Hematopoietic multipotent progenitor cell treated with erythropoietin and hydrocortisone succinate and interleukin-3 and kit ligand, for 8 days (in vitro differentiated cells): ENCODE measurements at regions not wholly inside any gene's neighbourhood (a gene's known extent, or its start where the extent isn't known, plus 50 kb on each side); places are given as distances from the start of the nearest gene placed in this dataset.
"Not testable (repeated sequence)": the region's sequence is repeated elsewhere in the genome, so short reads cannot be mapped to it uniquely, and the experiment has no call there.

Experiments used
- DNase-seq: peaks from one replicate; pipeline ENCODE4 v3.0.0-alpha.2; 2015

DNA sequence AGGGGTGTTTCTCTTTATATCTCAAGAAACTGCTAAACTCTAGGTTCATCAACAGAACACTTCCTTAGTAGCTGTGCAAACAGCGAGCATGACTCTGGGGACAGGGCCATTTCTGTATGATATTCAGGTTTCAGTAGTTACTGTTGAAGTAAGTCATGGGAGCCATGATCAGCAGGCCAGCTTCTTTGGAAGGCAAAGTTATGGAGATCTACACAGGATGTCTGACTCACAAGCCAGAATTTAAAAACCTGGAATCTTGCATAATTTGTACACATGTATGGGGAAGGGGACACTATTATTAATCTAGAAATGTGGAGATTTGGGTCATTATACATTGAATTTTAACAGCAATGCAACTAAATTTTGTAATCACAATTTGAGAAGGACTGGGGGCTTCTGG is 187.8 kb upstream of the NR3C2 start:
- DNase-seq, result no peak

DNA sequence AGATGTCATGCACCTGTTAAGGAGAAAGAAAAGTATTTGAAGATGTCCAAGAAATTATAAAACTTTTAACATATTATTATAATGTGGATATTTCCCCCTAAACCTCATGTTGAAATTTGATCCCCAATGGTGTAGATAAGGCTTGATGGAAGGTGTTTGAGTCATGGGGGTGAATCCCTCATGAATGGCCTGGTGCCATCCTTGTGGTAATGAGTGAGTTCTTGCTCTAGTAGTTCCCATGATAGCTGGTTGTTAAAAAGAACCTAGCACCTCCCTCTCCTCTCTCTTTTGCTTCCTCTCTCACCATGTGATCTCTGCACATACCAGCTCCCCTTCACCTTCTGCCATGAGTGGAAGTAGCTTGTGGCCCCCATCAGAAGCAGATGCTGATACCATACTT is 176.6 kb upstream of the NR3C2 start:
- DNase-seq, result no peak

DNA sequence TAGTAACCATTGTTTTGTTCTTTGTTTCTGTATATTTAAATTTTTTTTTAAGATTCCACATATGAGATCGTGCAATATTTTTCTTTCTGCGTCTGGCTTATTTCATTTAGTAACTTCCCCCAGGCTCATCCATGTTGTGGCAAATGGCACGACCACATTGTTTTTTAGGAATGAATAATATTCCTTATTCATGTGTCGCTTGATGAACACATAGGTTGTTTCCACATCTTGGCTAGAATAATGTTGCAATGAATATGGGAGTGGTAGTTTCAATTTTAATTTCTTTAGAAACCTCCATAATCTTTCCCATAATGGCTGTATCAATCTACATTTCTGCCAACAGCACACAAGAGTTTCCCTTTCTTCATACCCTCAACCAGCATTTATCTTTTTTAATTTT is 166.8 kb upstream of the NR3C2 start:
- no peak for DNase-seq

DNA sequence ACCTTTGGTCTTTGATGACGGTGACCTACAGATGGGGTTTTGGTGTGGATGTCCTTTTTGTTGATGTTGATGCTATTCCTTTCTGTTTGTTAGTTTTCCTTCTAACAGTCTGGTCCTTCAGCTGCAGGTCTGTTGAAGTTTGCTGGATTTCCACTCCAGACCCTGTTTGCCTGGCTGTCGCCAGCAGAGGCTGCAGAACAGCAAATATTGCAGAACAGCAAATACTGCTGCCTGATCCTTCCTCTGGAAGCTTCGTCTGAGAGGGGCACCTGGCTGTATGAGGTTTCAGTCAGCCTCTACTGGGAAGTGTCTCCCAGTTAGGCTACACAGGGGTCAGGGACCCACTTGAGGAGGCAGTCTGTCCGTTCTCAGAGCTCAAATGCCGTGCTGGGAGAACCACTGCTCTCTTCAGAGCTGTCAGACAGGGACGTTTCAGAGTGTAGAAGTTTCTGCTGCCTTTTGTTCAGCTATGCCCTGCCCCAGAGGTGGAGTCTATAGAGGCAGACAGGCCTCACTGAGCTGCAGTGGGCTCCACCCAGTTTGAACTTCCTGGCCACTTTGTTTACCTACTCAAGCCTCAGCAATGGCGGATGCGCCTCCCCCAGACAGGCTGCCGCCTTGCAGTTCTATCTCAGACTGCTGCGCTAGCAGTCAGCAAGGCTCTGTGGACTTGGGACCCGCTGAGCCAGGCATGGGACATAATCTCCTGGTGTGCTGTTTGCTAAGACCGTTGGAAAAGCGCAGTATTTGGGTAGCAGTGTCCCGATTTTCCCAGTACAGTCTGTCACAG is 156.4 kb upstream of the NR3C2 start:
- DNase-seq, result not testable (repeated sequence)

DNA sequence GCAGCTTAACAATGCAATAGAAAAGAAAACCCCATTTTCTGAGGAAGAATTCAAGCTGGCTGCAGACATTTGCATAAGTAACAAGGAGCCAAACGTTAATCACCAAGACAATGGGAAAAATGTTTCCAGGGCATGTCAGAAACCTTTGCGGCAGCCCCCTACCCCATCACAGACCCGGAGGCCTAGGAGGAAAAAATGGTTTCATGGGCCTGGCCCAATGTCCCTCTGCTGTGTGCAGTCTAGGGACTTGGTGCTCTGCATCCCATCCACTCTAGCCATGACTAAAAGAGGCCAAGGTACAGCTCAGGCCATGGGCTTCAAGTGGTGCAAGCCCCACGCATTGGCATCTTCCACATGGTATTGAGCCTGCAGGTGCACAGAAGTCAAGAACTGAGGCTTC is 147.0 kb upstream of the NR3C2 start:
- no peak for DNase-seq

DNA sequence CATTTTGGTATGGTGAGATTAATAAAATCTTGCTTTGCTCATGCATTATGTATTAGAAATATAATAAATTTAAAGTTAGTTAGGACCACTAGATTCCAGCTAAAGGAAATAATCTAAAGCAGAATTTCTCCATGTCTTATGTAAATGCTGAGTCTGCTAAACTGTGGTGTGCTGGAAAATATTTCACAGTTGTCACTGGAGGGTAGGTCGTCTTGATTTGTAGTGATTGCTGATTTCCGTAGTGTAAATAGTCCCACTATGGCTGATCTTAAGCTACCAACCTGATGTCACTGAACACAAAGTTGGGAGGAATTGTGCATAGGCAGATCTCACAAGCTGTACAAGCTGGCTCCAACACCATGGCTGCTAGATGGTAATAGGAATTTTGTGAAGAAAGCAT is 133.4 kb upstream of the NR3C2 start:
- DNase-seq, result no peak

DNA sequence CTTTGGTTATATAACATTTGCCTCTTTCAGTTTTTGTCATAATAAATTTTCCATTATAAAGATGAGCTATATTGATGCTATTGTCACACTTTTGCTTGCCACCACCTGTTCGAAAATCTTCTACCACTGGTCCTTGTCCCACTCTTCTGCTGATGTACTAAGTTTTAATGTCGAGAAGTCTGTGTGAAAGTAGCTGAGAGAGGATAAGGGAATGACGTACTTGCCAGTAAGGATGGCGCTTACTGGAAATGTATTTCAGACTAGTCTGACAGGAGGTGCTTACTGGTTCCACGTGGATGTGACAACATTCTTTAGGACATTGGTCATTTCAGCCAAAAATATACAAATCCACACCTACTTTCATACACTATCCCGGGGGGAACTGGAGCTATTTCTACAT is 132.7 kb upstream of the NR3C2 start:
- DNase-seq, result no peak

DNA sequence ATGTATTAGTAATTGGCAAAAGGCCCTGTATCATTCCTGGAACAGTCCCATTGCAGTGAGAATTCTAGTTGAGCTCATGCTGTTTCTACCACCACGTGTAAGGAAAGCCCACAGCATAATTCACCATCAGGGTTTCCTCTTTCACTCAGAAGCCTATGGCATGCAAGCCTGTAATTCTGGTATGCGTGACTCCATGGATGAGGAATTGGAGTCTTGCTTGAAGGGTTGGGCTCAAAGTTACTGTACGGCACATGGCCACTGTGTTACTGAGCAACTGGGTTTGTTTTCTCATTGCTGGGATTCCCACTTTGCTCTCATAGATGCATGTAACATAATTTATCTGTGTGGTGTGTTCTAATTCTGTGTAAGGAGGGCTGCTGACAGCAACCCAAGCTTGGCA is 132.3 kb upstream of the NR3C2 start:
- no peak for DNase-seq

DNA sequence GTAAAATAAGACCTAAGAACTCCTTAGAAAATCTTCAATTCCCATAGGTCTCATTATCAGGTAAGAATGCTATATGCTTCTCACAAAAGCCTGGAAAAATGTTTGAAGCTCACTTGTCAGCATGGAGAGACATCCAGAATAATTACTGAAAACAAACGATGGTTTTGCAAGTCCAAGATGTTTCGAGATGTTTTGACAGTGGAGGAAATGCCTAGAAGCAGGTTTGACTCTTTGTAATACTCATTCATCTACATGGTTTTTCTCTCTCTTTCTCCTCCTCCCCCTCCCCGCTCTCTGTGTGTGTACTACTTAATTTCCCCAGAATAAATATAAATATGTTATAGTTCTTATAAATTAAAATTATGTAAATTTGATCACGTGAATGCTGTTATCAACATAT is 131.9 kb upstream of the NR3C2 start:
- DNase-seq, result no peak

DNA sequence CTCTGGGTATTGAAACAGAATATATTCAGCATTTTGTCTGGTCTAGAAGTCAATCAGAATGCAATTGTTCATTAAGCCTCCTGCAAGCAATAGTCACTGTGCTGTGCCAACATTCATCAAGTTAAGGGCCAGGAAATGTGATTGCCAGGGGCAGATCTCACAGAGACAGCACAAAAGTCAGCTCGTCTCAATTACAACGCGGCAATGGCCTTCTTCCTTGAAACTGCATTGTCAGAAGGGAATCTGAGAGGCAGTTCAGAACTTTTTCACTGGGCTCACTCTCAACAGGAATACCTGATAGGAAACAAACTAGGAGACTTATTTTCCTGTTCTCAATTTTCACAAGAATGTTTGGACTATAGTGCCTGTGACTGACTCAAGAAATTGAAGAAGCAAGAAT is 131.1 kb upstream of the NR3C2 start:
- DNase-seq, result no peak

DNA sequence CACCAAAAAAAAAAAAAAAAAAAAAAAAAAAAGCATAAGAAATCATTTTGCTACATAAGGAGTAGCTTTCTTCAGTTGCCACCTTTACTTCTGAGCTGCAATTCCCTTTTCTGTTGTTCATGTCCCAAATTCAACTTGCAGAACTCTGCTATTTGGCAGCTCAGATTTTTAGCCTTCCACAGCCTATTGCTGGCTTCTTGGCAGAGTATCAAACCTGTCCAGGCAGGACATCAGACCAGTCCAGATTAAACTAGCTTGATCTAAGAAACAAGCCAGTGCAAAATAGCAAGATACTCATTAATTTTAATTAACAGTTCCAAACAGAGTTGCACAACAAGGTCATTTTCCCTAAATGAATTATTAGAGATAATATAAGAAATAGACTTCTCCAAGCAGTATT is 123.6 kb upstream of the NR3C2 start:
- no peak for DNase-seq

DNA sequence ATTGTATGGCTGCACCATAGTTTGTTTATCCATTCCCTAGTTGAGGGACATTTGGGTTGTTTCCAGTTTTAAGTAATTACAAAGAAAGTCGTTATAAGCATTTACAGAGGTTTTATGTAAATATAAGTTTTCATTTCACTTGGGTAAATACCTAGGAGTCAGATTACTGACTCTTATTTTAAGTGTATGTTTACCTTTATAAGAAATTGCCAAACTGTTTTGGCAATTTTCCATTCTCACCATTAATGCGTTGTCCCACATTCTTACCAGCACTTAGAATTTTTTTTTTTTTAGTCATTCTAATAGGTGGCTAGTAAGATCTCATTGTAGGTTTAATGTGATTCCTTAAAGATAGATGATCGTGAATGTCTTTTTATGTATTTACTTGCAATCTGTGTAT is 121.5 kb upstream of the NR3C2 start:
- DNase-seq, result no peak

DNA sequence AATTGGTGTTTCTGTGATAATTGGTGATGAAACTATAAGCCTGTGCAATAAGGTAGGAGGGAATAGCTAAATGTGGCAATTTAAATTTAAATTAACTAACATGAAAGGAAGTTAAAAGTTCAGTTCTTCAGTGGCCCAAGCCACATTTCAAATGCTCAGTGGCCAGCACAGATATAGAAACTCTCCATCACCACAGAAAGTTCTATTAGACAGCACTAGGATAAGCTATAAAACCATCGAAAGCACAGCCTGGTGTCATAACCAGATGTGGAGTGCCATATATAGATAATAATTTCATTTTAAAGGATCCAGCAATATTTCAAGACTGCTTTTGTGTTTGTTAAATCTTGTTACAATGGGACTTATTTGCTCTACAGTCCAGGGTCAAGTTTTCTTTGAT is 119.3 kb upstream of the NR3C2 start:
- no peak for DNase-seq

DNA sequence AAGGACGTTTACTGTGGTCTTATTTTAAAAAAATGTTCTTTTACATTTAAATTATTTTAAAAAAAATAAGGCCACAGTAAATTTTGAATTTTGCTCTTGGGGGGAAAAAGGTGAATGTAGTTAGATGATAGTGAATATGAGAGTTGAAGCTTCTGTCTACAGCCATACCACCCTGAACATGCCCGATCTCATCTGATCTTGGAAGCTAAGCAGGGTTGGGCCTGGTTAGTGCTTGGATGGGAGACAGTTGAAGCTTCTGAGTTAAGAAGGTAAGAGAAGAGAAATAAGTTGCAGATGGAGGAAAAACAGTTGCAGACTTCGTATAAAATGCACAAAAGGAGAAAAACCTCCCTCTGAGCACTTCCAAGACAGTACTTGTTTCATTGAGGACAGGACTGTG is 115.6 kb upstream of the NR3C2 start:
- DNase-seq, result no peak

DNA sequence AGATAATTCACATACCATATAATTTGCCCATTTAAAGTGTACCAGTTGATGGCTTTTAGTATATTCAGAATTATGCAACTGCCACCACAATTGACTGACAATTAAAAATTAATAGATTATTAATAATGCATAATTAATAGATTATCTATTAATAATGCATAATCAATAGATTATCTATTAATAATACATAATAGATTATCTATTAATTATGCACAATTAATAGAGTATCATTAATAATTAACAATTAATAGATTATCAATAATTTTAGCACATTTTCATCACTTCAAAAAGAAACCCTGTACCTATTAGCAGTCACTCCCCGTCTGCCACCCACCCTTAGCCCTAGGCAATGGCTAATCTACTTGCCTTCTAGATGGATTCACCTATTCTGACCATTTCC is 108.6 kb upstream of the NR3C2 start:
- no peak for DNase-seq

DNA sequence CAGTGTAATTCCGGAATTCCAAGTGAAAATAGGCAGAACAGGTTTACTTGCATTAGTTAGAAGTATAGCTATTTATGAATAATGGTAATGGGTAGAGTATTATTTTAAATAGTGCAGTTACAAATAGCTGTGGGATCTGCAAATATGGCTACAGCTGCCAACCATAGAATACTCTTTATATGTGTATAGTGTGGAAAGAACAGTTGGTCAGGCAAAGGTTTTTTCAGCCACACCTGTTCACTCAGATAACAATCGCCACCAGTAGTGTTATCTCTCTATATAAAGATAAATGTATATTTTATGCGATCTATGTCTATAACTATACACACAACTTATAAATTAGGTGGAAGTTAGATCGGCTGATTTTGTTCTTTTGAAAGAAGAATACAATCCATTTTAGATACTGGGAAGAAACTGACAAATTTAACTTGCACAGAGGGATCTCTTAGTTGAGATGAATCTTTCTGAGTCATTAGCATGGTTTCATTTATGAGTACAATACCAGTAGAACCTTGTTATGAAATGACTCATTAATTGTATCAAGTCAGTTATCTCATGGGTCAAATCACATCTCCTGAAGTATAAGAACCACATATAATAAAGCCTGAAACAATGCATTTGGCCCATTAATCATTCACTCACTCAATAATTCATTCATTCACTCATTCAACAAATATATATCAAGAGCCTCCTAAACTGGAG is 100.9 kb upstream of the NR3C2 start:
- no peak for DNase-seq

DNA sequence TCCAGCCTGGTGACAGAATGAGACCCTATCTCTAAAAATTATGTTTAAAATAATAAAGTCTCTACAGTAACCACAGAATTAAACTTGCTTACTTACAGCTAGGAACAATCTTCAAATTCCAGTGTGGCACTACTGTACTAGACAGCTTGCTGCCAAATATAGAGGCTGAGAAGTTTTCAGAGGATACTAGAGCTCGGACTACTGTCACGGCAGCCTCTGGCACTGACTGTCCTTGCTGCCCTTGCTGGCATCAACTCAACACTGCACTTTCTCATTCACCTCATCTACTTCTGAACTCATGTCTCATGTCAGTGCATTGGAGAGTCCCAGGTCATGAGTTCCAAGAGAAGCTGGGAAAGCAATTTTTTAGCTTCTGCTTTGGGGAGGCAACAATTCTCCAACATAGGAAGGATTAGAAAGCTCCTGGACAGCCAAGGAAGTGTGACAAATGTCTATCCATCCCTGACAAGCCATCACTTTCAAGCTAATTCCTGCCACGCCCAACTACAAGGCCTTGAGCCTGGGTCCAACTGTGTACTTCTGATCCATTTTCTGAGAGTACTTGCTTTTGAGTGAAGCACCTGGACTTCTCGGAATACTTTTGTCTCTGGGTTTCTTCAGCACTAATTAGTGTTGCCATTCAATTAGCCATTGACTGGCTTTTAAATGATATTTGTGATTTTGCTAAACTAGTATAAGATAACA is 98.6 kb upstream of the NR3C2 start:
- no peak for DNase-seq

DNA sequence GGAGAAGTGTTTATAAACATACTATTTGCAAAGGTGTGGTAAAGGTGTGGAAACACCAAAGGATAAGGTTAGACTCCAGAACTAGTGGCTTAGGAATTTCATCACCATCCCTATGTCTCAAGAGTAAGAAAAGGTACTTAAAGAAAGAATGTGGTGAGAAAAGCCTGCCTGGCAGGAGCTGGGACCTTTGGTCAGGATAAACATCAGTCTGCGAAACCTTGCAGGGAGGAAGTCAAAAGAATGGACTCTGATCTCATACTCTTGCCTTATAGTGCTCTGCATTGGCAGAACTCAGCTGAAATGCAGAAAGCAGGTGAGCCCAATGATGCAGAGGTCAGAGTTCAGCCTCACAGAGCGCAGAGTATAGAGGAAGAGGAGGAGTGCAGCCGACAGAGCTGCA is 97.2 kb upstream of the NR3C2 start:
- DNase-seq, result no peak

DNA sequence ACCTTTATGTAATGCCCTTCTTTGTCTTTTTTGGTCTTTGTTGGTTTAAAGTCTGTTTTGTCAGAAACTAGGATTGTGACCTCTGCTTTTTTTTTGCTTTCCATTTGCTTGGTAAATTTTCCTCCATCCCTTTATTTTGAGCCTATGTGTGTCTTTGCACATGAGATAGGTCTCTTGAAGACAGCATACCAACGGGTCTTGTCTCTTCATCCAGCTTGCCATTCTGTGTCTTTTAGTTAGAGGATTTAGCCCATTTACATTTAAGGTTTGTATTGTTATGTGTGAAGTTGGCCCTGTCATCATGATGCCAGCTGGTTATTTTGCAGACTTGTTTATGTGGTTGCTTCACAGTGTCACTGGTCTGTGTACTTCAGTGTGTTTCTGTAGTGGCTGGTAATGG is 91.6 kb upstream of the NR3C2 start:
- not testable (repeated sequence) for DNase-seq

DNA sequence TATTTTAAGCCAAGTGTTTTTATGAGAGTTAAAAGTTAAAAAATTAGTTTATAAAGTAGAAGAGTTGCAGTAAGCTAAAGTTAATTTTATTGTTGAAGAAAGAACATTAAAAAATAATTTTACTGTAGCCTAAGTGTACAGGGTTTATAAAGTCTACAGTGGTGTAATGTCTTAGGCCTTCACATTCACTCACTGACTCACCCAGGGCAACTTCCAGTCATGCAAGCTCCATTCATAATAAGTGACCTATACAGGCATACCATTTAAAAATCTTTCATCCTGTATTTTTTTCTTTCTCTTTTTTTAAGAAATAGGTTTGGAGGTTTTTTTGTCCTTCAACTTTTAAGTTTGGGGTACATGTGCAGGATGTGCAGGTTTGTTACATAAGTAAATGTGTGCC is 87.9 kb upstream of the NR3C2 start:
- no peak for DNase-seq

DNA sequence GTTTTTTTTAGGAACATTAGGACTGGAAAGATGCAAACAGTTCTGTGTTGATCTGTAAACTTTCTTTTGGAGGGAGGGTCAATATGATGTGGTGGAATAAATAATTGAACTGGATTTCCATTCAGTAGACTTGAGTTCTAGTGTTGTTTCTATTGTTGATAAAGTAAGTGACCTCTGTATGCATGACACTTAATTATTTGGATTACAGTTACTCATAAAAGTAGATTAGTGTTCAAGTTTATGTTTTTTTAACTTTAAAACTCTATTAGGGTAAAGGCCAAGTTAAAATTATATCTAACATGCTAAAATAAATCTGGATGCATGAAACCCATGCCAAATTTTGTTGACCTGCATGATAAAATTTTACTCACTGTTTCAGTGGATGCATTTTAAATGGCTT is 85.4 kb upstream of the NR3C2 start:
- DNase-seq, result no peak

DNA sequence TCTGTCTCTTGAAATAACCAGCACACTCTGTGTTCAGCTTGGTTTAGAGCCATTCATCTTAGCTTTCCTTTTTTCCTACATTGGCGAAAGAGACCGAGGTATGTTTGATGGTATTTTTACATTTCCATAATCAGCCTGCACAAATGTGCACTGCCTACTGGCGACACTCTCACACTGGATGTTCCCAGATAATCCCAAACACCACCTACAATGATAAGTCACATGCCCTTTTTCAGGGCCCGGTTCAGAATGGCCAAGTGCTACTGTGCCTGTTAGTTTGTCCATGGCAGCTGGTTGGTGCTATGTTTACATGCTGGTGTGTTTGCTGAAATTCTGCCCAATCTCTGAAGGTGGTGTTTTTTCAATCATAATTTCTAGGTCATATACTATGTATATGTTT is 80.8 kb upstream of the NR3C2 start:
- DNase-seq, result no peak

DNA sequence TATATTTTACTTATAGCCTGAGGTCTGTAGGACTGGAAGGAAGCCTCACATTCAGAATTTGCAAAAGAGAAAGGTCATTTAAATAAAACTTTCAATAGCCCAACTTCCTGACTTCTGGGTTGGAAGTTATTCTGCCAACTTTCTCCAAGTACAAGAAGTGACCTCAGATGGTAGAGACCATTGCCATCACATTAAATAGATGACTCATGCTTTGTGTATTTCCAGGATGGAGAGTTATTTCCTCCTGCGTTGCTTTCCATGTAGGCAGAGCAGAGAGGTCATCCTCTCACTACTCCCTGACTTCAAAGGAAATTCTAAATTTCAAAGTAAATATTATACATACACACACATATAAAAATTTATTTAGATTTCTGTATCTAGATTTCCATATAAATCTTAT is 73.0 kb upstream of the NR3C2 start:
- DNase-seq, result no peak

DNA sequence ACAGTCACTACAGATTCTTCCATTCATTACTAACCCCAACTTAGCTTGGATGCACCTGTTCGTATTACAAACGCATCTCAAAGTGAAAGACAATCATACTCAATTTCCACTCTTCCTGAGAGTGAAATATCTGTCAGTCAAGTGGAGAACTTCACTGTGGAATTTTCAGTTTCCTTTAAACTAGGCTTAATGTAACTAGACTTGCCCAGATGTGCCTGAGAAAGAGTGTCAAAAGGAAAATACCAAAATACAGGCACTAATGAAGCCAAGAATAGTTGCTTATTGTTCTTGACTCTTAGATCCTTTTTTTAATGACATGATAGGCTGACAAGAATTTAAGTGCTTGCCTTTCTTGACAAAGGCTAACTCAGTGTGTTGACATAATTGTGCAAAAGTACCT is 72.4 kb upstream of the NR3C2 start:
- DNase-seq, result no peak
